ENCODE measurements at regions not wholly inside any gene's neighbourhood (a gene's known extent, or its start where the extent isn't known, plus 50 kb on each side); places are given as distances from the start of the nearest gene placed in this dataset.
"Not testable (repeated sequence)": the region's sequence is repeated elsewhere in the genome, so short reads cannot be mapped to it uniquely, and the experiment has no call there.

DNA sequence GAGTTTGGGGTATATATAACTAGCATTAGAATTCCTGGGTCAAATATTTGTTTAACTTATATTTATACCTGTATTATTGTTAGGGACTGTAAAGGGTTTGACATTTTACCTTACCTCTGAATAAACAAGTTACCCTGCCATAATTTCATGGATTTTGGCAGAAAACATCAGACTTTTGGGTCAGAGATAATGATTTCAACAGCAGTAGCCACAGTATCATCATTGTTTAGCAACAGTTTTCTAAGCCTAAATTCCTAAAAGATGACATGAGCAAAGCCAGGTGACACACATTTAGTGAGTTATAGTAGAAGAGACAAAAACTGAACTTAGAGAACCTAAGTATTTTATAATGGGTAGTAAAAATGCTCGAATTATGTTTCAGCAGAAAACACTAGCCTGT is 954.4 kb downstream of the TRHDE start:
- TF ChIP-seq EZH2 (IDR thresholded peaks at IDR 0.05; ENCODE audit: borderline replicate concordance, insufficient read depth, low read depth, low read length, poor library complexity, severe bottlenecking): no peak
- TF ChIP-seq, protein P1, sequence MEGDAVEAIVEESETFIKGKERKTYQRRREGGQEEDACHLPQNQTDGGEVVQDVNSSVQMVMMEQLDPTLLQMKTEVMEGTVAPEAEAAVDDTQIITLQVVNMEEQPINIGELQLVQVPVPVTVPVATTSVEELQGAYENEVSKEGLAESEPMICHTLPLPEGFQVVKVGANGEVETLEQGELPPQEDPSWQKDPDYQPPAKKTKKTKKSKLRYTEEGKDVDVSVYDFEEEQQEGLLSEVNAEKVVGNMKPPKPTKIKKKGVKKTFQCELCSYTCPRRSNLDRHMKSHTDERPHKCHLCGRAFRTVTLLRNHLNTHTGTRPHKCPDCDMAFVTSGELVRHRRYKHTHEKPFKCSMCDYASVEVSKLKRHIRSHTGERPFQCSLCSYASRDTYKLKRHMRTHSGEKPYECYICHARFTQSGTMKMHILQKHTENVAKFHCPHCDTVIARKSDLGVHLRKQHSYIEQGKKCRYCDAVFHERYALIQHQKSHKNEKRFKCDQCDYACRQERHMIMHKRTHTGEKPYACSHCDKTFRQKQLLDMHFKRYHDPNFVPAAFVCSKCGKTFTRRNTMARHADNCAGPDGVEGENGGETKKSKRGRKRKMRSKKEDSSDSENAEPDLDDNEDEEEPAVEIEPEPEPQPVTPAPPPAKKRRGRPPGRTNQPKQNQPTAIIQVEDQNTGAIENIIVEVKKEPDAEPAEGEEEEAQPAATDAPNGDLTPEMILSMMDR (IDR thresholded peaks at IDR 0.05): no peak
- no peak overlapping the region for H3K27ac Mint-ChIP-seq
- Histone ChIP-seq H3K4me1 (ENCODE audit: control insufficient read depth in 2 of 2, insufficient read depth in 2 of 2, low read length in 2 of 2) (no peaks in the 10 kb centered on the region), H3K4me3 (ENCODE audit: control extremely low read depth in 1 of 5, extremely low read depth in 1 of 5, insufficient read depth in 1 of 5, low read depth in 2 of 5, low read length in 4 of 5) (no peak overlapping the region), H3K36me3 (replicated peaks in 1 of 2; ENCODE audit: control extremely low read depth in 1 of 2, control insufficient read depth in 1 of 2, extremely low read depth in 1 of 2, insufficient read depth in 2 of 2, low read length in 1 of 2) (no peaks in the 10 kb centered on the region), H3K27ac (ENCODE audit: low read length in 2 of 2) (no peak overlapping the region), H4K20me1 (ENCODE audit: control insufficient read depth, insufficient read depth, low read length, poor library complexity, severe bottlenecking) (no peaks in the 10 kb centered on the region), H3K9ac (ENCODE audit: low read length) (no peak overlapping the region), H2AFZ (ENCODE audit: insufficient read depth, low read depth, low read length, poor library complexity, severe bottlenecking) (no peak overlapping the region), H3K4me2 (replicated peaks; ENCODE audit: low read depth, low read length, poor library complexity, severe bottlenecking) (no peak overlapping the region), H3K79me2 (ENCODE audit: control insufficient read depth, insufficient read depth, low read length) (no peaks in the 10 kb centered on the region), H3K9me3 (ENCODE audit: control extremely low read depth in 1 of 3, control insufficient read depth in 2 of 3, insufficient read depth in 1 of 3, low read length in 2 of 3) (no peaks in the 10 kb centered on the region), H3K27me3 (replicated peaks in 1 of 4; ENCODE audit: control extremely low read depth in 1 of 4, control insufficient read depth in 3 of 4, insufficient read depth in 4 of 4, low read length in 3 of 4) (no peaks in the 10 kb centered on the region)
- CTCF ChIA-PET: no interaction called here
- H3K4me3 Mint-ChIP-seq: no peak overlapping the region
- no peaks in the 10 kb centered on the region for H3K4me1 Mint-ChIP-seq
- no peaks in the 10 kb centered on the region for H3K27me3 Mint-ChIP-seq
- intact Hi-C loops (cut with micrococcal nuclease): no loop called here
- POLR2A ChIA-PET: no interaction called here
- H3K9me3 Mint-ChIP-seq (ENCODE audit: insufficient read depth): peaks cover 2% of the 10 kb centered on the region
- DNase-seq (no peak), ATAC-seq (ENCODE audit: low read depth) (no peak)
- no CpG with 5 or more reads among the region's 1 CpG for WGBS (ENCODE audit: insufficient coverage)

DNA sequence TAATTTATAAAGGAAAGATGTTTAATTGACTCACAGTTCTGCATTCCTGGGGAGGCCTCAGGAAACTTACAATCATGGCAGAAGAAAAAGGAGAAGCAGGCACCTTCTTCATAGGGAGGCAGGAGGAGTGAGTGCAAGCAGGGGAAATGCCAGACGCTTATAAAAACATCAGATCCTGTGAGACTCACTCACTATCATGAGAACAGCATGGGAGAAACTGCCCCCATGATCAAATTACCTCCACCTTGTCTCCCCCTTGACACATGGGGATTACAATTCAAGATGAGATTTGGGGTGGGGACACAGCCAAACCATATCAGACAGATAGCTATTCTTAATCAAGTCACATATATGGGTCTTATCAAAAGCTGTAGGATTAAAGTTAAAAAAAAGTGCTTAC is 956.7 kb downstream of the TRHDE start:
- H3K9me3 Mint-ChIP-seq (ENCODE audit: insufficient read depth); H3K79me2 ChIP-seq (ENCODE audit: control insufficient read depth, insufficient read depth, low read length); H2AFZ ChIP-seq (ENCODE audit: insufficient read depth, low read depth, low read length, poor library complexity, severe bottlenecking); H3K27me3 Mint-ChIP-seq; H3K4me2 ChIP-seq (replicated peaks; ENCODE audit: low read depth, low read length, poor library complexity, severe bottlenecking); intact Hi-C loops (cut with micrococcal nuclease); CTCF ChIA-PET; H4K20me1 ChIP-seq (ENCODE audit: control insufficient read depth, insufficient read depth, low read length, poor library complexity, severe bottlenecking); ATAC-seq (ENCODE audit: low read depth); H3K27me3 ChIP-seq (replicated peaks in 1 of 4; ENCODE audit: control extremely low read depth in 1 of 4, control insufficient read depth in 3 of 4, insufficient read depth in 4 of 4, low read length in 3 of 4); H3K4me3 Mint-ChIP-seq; DNase-seq; H3K27ac ChIP-seq (ENCODE audit: low read length in 2 of 2); POLR2A ChIA-PET; H3K4me1 Mint-ChIP-seq; H3K36me3 ChIP-seq (replicated peaks in 1 of 2; ENCODE audit: control extremely low read depth in 1 of 2, control insufficient read depth in 1 of 2, extremely low read depth in 1 of 2, insufficient read depth in 2 of 2, low read length in 1 of 2); H3K4me1 ChIP-seq (ENCODE audit: control insufficient read depth in 2 of 2, insufficient read depth in 2 of 2, low read length in 2 of 2); H3K9me3 ChIP-seq (ENCODE audit: control extremely low read depth in 1 of 3, control insufficient read depth in 2 of 3, insufficient read depth in 1 of 3, low read length in 2 of 3); H3K27ac Mint-ChIP-seq; H3K9ac ChIP-seq (ENCODE audit: low read length); H3K4me3 ChIP-seq (ENCODE audit: control extremely low read depth in 1 of 5, extremely low read depth in 1 of 5, insufficient read depth in 1 of 5, low read depth in 2 of 5, low read length in 4 of 5): not testable (repeated sequence)
- no CpG with 5 or more reads among the region's 1 CpG for WGBS (ENCODE audit: insufficient coverage)

Data from B cell (primary cell).